NT2/D1 (cell line): ENCODE measurements at regions not wholly inside any gene's neighbourhood (a gene's known extent, or its start where the extent isn't known, plus 50 kb on each side); places are given as distances from the start of the nearest gene placed in this dataset.

Source experiments
- YY1 ChIP-seq: IDR thresholded peaks from 2 replicates; pipeline ENCODE4 v1.6.1; 2011; ENCODE audit not compliant: insufficient read length, insufficient read depth
- ZNF274 ChIP-seq: IDR thresholded peaks from 2 replicates; pipeline ENCODE4 v1.6.1; 2011; ENCODE audit warnings: mild to moderate bottlenecking, low read depth, low read length

GRCh38 chr6:156545931-156546330, 231.2 kb upstream of the ARID1B start:
- TF ChIP-seq YY1: no peak
- TF ChIP-seq ZNF274: no peak
